ENCODE measurements at regions not wholly inside any gene's neighbourhood (a gene's known extent, or its start where the extent isn't known, plus 50 kb on each side); places are given as distances from the start of the nearest gene placed in this dataset.

GRCh38 chr3:132239587-132239986 lies 77.6 kb upstream of the ACP3 start:
- no peak for DNase-seq

GRCh38 chr3:132241776-132242514 lies 75.3 kb upstream of the ACP3 start:
- no peak for DNase-seq

- DNase-seq, result no peak
These were observed 74.4 kb upstream of the ACP3 start for GRCh38 chr3:132242790-132243189.

GRCh38 chr3:132245552-132246142 lies 71.6 kb upstream of the ACP3 start:
- DNase-seq, result no peak

- DNase-seq, result no peak
These were observed 71.0 kb upstream of the ACP3 start for GRCh38 chr3:132246212-132246611.

- DNase-seq, result no peak
These were observed 70.0 kb upstream of the ACP3 start for GRCh38 chr3:132247211-132247610.

- DNase-seq, result no peak
These were observed 68.7 kb upstream of the ACP3 start for GRCh38 chr3:132248490-132248889.

GRCh38 chr3:132253262-132253878 lies 63.8 kb upstream of the ACP3 start:
- DNase-seq, result peak in 1 of 2 donors; percentile 25

GRCh38 chr3:132254076-132254755 lies 63.0 kb upstream of the ACP3 start:
- DNase-seq, result no peak

GRCh38 chr3:132255041-132255745 lies 62.0 kb upstream of the ACP3 start:
- no peak for DNase-seq

- no peak for DNase-seq
These were observed 60.2 kb upstream of the ACP3 start for GRCh38 chr3:132256989-132257388.

GRCh38 chr3:132261506-132261905 lies 55.7 kb upstream of the ACP3 start:
- no peak for DNase-seq

- DNase-seq, result no peak
These were observed 54.9 kb upstream of the ACP3 start for GRCh38 chr3:132262305-132262704.

- DNase-seq, result no peak
These were observed 54.3 kb upstream of the ACP3 start for GRCh38 chr3:132262956-132263355.

GRCh38 chr3:132265028-132265427 lies 52.2 kb upstream of the ACP3 start:
- no peak for DNase-seq

- DNase-seq, result no peak
These were observed 51.7 kb upstream of the ACP3 start for GRCh38 chr3:132265488-132265887.

GRCh38 chr3:132267391-132267993 lies 49.7 kb upstream of the ACP3 start:
- no peak for DNase-seq

Data from CD4-positive, alpha-beta T cell treated with Interleukin-1 beta for 1 hour (primary cell).